ENCODE measurements at regions not wholly inside any gene's neighbourhood (a gene's known extent, or its start where the extent isn't known, plus 50 kb on each side); places are given as distances from the start of the nearest gene placed in this dataset.

- Histone ChIP-seq H2AFZ (no peak overlapping the region), H3K9ac (no peak overlapping the region), H3K27ac (no peak overlapping the region), H3K9me3 (ENCODE audit: control insufficient read depth, low read length) (no peaks in the 10 kb centered on the region), H3K27me3 (ENCODE audit: control insufficient read depth, insufficient read depth, low read length) (no peaks in the 10 kb centered on the region), H3K4me1 (no peaks in the 10 kb centered on the region), H3K36me3 (ENCODE audit: control insufficient read depth, insufficient read depth, low read length) (no peaks in the 10 kb centered on the region), H3K79me2 (no peaks in the 10 kb centered on the region), H3K4me2 (ENCODE audit: low read length) (no peak overlapping the region), H3K4me3 (ENCODE audit: low read depth, low read length) (no peak overlapping the region)
- no peak for TF ChIP-seq CTCF (IDR thresholded peaks at IDR 0.05)
Measured at GRCh38 chr2:145688156-145688555, 1168.2 kb upstream of the ZEB2 start.

GRCh38 chr2:145687442-145688134 lies 1167.7 kb upstream of the ZEB2 start:
- no peaks in the 10 kb centered on the region for H3K4me1 ChIP-seq
- no peaks in the 10 kb centered on the region for H3K27me3 ChIP-seq (ENCODE audit: control insufficient read depth, insufficient read depth, low read length)
- H3K4me3 ChIP-seq (ENCODE audit: low read depth, low read length), result no peak overlapping the region
- no peak overlapping the region for H2AFZ ChIP-seq
- H3K9me3 ChIP-seq (ENCODE audit: control insufficient read depth, low read length), result no peaks in the 10 kb centered on the region
- H3K79me2 ChIP-seq, result no peaks in the 10 kb centered on the region
- no peak for TF ChIP-seq CTCF (IDR thresholded peaks at IDR 0.05)
- H3K9ac ChIP-seq, result no peak overlapping the region
- no peak overlapping the region for H3K27ac ChIP-seq
- H3K4me2 ChIP-seq (ENCODE audit: low read length), result no peak overlapping the region
- H3K36me3 ChIP-seq (ENCODE audit: control insufficient read depth, insufficient read depth, low read length), result no peaks in the 10 kb centered on the region

DNA sequence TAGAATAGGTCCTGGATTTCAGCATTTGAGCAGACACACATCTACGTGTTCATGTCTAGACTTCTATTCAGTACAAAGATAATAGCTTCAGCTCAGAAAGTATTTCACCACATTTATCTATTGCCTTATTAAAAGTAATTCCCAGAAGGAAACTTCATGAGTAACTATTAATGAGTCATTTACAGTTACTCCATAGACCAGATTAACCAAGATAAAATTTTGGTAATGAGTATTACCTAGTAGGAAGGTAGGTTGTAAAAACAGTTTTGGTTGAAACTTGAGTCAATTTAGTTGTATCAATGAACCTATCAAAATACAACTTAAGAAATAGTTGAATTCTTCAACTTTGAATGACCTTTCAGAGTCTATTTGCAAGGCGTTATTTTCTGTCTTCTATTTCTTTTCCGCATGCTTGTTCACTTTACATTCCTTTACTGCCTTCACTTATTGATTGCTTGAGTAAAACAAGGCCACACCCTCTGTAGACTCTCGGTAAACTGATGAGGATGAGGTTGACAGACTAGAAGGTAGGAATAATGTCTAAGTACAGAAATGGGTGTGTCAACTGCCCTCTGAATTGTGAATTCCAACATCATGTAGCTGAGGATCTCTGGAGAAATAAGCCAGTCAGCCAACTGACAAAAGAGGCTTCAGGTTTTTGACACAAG lies 1165.6 kb upstream of the ZEB2 start:
- Histone ChIP-seq H3K9me3 (ENCODE audit: control insufficient read depth, low read length) (no peaks in the 10 kb centered on the region), H3K4me2 (ENCODE audit: low read length) (no peak overlapping the region), H3K4me1 (no peaks in the 10 kb centered on the region), H3K36me3 (ENCODE audit: control insufficient read depth, insufficient read depth, low read length) (no peaks in the 10 kb centered on the region), H3K27me3 (ENCODE audit: control insufficient read depth, insufficient read depth, low read length) (no peaks in the 10 kb centered on the region), H3K79me2 (no peaks in the 10 kb centered on the region), H3K4me3 (ENCODE audit: low read depth, low read length) (no peak overlapping the region), H3K27ac (no peak overlapping the region), H2AFZ (no peak overlapping the region), H3K9ac (no peak overlapping the region)
- no peak for TF ChIP-seq CTCF (IDR thresholded peaks at IDR 0.05)

- no peak overlapping the region for H3K9ac ChIP-seq
- H3K36me3 ChIP-seq (ENCODE audit: control insufficient read depth, insufficient read depth, low read length), result no peaks in the 10 kb centered on the region
- no peaks in the 10 kb centered on the region for H3K79me2 ChIP-seq
- H3K4me3 ChIP-seq (ENCODE audit: low read depth, low read length), result no peak overlapping the region
- no peak overlapping the region for H3K27ac ChIP-seq
- H3K9me3 ChIP-seq (ENCODE audit: control insufficient read depth, low read length), result no peaks in the 10 kb centered on the region
- no peaks in the 10 kb centered on the region for H3K4me1 ChIP-seq
- H3K4me2 ChIP-seq (ENCODE audit: low read length), result no peak overlapping the region
- no peaks in the 10 kb centered on the region for H3K27me3 ChIP-seq (ENCODE audit: control insufficient read depth, insufficient read depth, low read length)
- TF ChIP-seq CTCF (IDR thresholded peaks at IDR 0.05), result no peak
- no peak overlapping the region for H2AFZ ChIP-seq
Measured at GRCh38 chr2:145682546-145683157, 1162.7 kb upstream of the ZEB2 start.

All from parathyroid adenoma (tissue), 2 donors.